NCI-H524 (cell line): ENCODE measurements at regions not wholly inside any gene's neighbourhood (a gene's known extent, or its start where the extent isn't known, plus 50 kb on each side); places are given as distances from the start of the nearest gene placed in this dataset.
A peak's percentile ranks its signal among the peaks of the same experiment; 100 is the strongest.

Source experiments
- DNase-seq, 2 experiments: peaks; one replicate each; lab custom pipeline; 2025; lab: John Stamatoyannopoulos, UW

GRCh38 chr6:76416821-76417605 is 344.6 kb upstream of the IMPG1 start:
- DNase-seq: no peak

- no peak for DNase-seq
Observed at GRCh38 chr6:76403064-76403463, 330.6 kb upstream of the IMPG1 start.

GRCh38 chr6:76397966-76398365 is 325.5 kb upstream of the IMPG1 start:
- DNase-seq: no peak

GRCh38 chr6:76382201-76382600 is 309.7 kb upstream of the IMPG1 start:
- no peak for DNase-seq

GRCh38 chr6:76381612-76382011 is 309.1 kb upstream of the IMPG1 start:
- no peak for DNase-seq

GRCh38 chr6:76351275-76351674 is 278.8 kb upstream of the IMPG1 start:
- DNase-seq: peak in 1 of 2 experiments; percentile 20

- DNase-seq: no peak
Observed at GRCh38 chr6:76347539-76347938, 275.1 kb upstream of the IMPG1 start.

GRCh38 chr6:76342611-76343160 is 270.2 kb upstream of the IMPG1 start:
- no peak for DNase-seq

GRCh38 chr6:76330031-76330430 is 257.6 kb upstream of the IMPG1 start:
- no peak for DNase-seq

- no peak for DNase-seq
Observed at GRCh38 chr6:76326871-76327270, 254.4 kb upstream of the IMPG1 start.
